ENCODE measurements at regions not wholly inside any gene's neighbourhood (a gene's known extent, or its start where the extent isn't known, plus 50 kb on each side); places are given as distances from the start of the nearest gene placed in this dataset.

DNA sequence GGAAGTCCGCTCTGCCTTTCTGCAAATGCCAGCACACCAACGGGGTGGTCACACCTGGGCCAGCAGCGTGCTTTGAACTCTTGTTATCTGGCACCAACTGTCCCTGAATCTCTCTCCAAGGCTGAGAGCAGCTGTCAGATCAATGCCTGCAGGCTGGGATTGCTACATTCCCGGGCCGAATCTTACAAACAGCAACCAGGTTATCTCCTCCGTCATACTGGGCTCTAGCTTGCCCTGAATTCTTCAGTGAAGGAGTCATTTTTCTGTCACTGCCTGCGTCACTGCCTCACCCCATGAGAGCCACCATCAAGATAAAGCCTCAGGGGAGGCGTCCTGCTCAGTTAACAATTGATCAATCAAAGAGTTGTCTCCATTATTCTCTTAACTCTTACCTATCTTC is 329.4 kb upstream of the PPARGC1A start:
- no peaks in the 10 kb centered on the region for H3K27me3 ChIP-seq (ENCODE audit: insufficient read depth, poor library complexity, severe bottlenecking)
- TF ChIP-seq, protein P1, sequence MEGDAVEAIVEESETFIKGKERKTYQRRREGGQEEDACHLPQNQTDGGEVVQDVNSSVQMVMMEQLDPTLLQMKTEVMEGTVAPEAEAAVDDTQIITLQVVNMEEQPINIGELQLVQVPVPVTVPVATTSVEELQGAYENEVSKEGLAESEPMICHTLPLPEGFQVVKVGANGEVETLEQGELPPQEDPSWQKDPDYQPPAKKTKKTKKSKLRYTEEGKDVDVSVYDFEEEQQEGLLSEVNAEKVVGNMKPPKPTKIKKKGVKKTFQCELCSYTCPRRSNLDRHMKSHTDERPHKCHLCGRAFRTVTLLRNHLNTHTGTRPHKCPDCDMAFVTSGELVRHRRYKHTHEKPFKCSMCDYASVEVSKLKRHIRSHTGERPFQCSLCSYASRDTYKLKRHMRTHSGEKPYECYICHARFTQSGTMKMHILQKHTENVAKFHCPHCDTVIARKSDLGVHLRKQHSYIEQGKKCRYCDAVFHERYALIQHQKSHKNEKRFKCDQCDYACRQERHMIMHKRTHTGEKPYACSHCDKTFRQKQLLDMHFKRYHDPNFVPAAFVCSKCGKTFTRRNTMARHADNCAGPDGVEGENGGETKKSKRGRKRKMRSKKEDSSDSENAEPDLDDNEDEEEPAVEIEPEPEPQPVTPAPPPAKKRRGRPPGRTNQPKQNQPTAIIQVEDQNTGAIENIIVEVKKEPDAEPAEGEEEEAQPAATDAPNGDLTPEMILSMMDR (IDR thresholded peaks at IDR 0.05; ENCODE audit: insufficient read depth, low read length) = no peak
- TF ChIP-seq POLR2AphosphoS5 (IDR thresholded peaks at IDR 0.05; ENCODE audit: low read depth) (no peak), SPI1 (IDR thresholded peaks at IDR 0.05; ENCODE audit: borderline replicate concordance, low read depth) (no peak), GABPA (IDR thresholded peaks at IDR 0.05; ENCODE audit: low read depth) (no peak)
- TF ChIP-seq, protein P2, sequence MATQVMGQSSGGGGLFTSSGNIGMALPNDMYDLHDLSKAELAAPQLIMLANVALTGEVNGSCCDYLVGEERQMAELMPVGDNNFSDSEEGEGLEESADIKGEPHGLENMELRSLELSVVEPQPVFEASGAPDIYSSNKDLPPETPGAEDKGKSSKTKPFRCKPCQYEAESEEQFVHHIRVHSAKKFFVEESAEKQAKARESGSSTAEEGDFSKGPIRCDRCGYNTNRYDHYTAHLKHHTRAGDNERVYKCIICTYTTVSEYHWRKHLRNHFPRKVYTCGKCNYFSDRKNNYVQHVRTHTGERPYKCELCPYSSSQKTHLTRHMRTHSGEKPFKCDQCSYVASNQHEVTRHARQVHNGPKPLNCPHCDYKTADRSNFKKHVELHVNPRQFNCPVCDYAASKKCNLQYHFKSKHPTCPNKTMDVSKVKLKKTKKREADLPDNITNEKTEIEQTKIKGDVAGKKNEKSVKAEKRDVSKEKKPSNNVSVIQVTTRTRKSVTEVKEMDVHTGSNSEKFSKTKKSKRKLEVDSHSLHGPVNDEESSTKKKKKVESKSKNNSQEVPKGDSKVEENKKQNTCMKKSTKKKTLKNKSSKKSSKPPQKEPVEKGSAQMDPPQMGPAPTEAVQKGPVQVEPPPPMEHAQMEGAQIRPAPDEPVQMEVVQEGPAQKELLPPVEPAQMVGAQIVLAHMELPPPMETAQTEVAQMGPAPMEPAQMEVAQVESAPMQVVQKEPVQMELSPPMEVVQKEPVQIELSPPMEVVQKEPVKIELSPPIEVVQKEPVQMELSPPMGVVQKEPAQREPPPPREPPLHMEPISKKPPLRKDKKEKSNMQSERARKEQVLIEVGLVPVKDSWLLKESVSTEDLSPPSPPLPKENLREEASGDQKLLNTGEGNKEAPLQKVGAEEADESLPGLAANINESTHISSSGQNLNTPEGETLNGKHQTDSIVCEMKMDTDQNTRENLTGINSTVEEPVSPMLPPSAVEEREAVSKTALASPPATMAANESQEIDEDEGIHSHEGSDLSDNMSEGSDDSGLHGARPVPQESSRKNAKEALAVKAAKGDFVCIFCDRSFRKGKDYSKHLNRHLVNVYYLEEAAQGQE (IDR thresholded peaks at IDR 0.05; ENCODE audit: insufficient replicate concordance, low read depth) = no peak
- H3K4me3 ChIP-seq (replicated peaks; ENCODE audit: insufficient read depth, low read length) = no peak overlapping the region
- DNase-seq (ENCODE audit: low read depth in 1 of 2, low spot score in 1 of 2) = no peak
- no peak overlapping the region for H3K27ac ChIP-seq (replicated peaks)

DNA sequence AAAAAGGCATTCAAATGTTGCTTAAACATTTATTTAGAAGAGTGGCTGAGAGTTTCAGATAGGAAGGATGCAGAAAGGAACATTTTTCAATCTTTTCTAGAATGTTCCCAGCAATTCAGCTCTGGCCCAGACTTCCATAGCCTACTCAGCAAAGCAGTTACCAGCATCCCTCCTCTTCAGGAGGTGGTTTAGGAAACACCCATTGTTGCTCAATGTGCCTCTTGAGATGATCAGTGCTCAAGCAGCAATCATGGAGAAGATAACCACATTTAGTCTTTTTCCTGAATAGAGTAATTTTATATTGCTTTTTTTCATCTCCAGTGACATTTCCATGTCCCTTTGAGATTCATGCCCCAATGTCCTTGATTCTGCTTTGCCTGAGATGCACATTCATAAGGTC is 328.7 kb upstream of the PPARGC1A start:
- no peaks in the 10 kb centered on the region for H3K27me3 ChIP-seq (ENCODE audit: insufficient read depth, poor library complexity, severe bottlenecking)
- no peak overlapping the region for H3K27ac ChIP-seq (replicated peaks)
- TF ChIP-seq GABPA (IDR thresholded peaks at IDR 0.05; ENCODE audit: low read depth) (no peak), POLR2AphosphoS5 (IDR thresholded peaks at IDR 0.05; ENCODE audit: low read depth) (no peak), SPI1 (IDR thresholded peaks at IDR 0.05; ENCODE audit: borderline replicate concordance, low read depth) (no peak)
- TF ChIP-seq, protein P2 (IDR thresholded peaks at IDR 0.05; ENCODE audit: insufficient replicate concordance, low read depth) = no peak
- TF ChIP-seq, protein P1 (IDR thresholded peaks at IDR 0.05; ENCODE audit: insufficient read depth, low read length) = no peak
- H3K4me3 ChIP-seq (replicated peaks; ENCODE audit: insufficient read depth, low read length) = no peak overlapping the region
- DNase-seq (ENCODE audit: low read depth in 1 of 2, low spot score in 1 of 2) = no peak

DNA sequence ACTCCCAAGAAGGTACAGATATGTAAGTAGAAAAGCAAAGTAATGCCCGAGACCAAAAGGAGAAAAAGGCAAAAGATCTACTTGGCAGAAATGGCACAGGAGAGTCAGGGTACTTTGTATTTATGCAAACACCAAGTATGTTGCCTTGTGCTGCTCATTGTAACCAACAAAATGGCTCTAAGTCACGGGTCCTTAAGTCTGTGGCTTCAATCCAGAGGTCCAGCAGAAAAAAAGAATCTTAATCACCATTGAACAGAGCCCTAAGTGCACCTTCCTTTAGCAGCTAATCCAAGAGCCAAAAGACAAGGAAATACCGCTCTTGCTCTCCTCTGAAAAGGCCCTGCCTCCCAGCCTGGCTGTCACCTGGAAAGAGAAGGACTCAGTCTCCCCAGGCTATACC is 324.9 kb upstream of the PPARGC1A start:
- Histone ChIP-seq H3K27me3 (ENCODE audit: insufficient read depth, poor library complexity, severe bottlenecking) (no peaks in the 10 kb centered on the region), H3K27ac (replicated peaks) (no peak overlapping the region), H3K4me3 (replicated peaks; ENCODE audit: insufficient read depth, low read length) (no peak overlapping the region)
- no peak for DNase-seq (ENCODE audit: low read depth in 1 of 2, low spot score in 1 of 2)
- TF ChIP-seq GABPA (IDR thresholded peaks at IDR 0.05; ENCODE audit: low read depth) = no peak
- TF ChIP-seq, protein P1 (IDR thresholded peaks at IDR 0.05; ENCODE audit: insufficient read depth, low read length) = no peak

DNA sequence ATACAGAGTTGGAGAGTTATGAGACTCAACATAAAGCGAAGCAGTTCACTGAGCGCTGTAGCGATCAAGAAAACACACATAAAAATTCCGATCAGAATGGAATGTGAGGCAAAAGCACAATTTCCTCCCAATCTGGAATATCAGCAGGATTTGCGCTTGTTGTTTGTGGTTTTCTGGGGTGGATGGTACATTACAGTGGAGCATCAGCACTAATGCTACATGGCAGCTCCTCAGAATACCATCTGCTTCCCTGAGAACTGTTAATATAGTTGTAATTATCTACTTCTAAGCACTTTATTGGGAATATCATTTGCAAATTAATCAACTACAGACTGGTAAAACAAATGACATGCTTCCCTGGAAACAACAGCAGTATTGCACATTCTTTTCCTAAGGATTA is 324.1 kb upstream of the PPARGC1A start:
- DNase-seq (ENCODE audit: low read depth in 1 of 2, low spot score in 1 of 2) = no peak
- TF ChIP-seq SPI1 (IDR thresholded peaks at IDR 0.05; ENCODE audit: borderline replicate concordance, low read depth) (no peak), GABPA (IDR thresholded peaks at IDR 0.05; ENCODE audit: low read depth) (no peak), POLR2AphosphoS5 (IDR thresholded peaks at IDR 0.05; ENCODE audit: low read depth) (no peak)
- TF ChIP-seq, protein P1 (IDR thresholded peaks at IDR 0.05; ENCODE audit: insufficient read depth, low read length) = no peak
- no peak overlapping the region for H3K27ac ChIP-seq (replicated peaks)
- H3K27me3 ChIP-seq (ENCODE audit: insufficient read depth, poor library complexity, severe bottlenecking) = no peaks in the 10 kb centered on the region
- H3K4me3 ChIP-seq (replicated peaks; ENCODE audit: insufficient read depth, low read length) = no peak overlapping the region

Data from HL-60 (cell line).